Activated B cell treated with CpG ODN at 0.5 μM for 24 hours (primary cell): ENCODE measurements at regions not wholly inside any gene's neighbourhood (a gene's known extent, or its start where the extent isn't known, plus 50 kb on each side); places are given as distances from the start of the nearest gene placed in this dataset.

ENCODE experiments used
- ATAC-seq: fragments of 200-7000 bp; cut with Tn5 transposase; one replicate; pipeline ENCODE4 v1.10.0; 2021; ENCODE audit warnings: low read depth, mild to moderate bottlenecking, moderate library complexity
- CTCF ChIA-PET: fragments of 350-600 bp; sonication (Branson Sonifier 250); formaldehyde crosslinking; loops from one replicate; lab custom pipeline; 2021; ENCODE audit warnings: antibody characterized with exemption; lab: Charles Lee
- POLR2A ChIA-PET: fragments of 350-600 bp; sonication (Branson Sonifier 250); formaldehyde crosslinking; loops from one replicate; lab custom pipeline; 2021; ENCODE audit warnings: antibody characterized with exemption; lab: Charles Lee
- DNase-seq: peaks from one replicate; pipeline ENCODE4 v3.0.0; 2022
- H3K27ac Mint-ChIP-seq: one replicate; pipeline ENCODE4 v1.8.0; 2020; ENCODE audit warnings: mixed read lengths
- H3K27me3 Mint-ChIP-seq: one replicate; pipeline ENCODE4 v1.8.0; 2021; ENCODE audit warnings: mixed read lengths
- H3K36me3 Mint-ChIP-seq: one replicate; pipeline ENCODE4 v1.8.0; 2021; ENCODE audit warnings: low read depth, mixed read lengths
- H3K4me1 Mint-ChIP-seq: one replicate; pipeline ENCODE4 v1.8.0; 2021; ENCODE audit warnings: mixed read lengths
- H3K4me3 Mint-ChIP-seq: one replicate; pipeline ENCODE4 v1.8.0; 2020; ENCODE audit warnings: mild to moderate bottlenecking, mixed read lengths
- H3K9me3 Mint-ChIP-seq: one replicate; pipeline ENCODE4 v1.8.0; 2020; ENCODE audit warnings: mixed read lengths
- CTCF ChIP-seq: fragments of 200-600 bp; IDR thresholded peaks from one replicate; pipeline ENCODE4 v1.8.0; 2022; ENCODE audit warnings: antibody characterized with exemption, mild to moderate bottlenecking
- intact Hi-C: fragments of 100-400 bp; cut with micrococcal nuclease; formaldehyde crosslinking; loops from one replicate; pipeline ENCODE4 v1.15.1; 2024

DNA sequence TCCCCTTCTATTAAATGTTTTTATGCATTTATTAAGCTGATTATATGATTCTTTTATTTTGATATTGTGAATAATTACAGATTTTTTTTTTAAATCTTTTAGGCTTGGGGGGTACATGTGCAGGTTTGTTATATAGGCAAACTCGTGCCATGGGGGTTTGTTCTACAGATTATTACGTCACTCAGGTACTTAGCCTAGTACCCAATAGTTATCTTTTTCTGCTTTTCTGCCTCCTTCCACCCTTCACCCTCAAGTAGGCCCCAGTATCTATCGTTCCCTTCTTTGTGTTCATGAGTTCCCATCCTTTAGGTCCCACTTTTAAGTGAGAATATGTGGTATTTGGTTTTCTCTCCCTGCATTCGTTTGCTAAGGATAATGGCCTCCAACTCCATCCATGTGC, 92.2 kb upstream of the CWC22 start:
- no peak overlapping the region for H3K27ac Mint-ChIP-seq
- no peak for ATAC-seq
- ChIA-PET CTCF (no interaction called here), POLR2A (no interaction called here)
- peaks cover 3% of the 10 kb centered on the region for H3K27me3 Mint-ChIP-seq
- no peaks in the 10 kb centered on the region for H3K9me3 Mint-ChIP-seq
- H3K4me1 Mint-ChIP-seq = no peaks in the 10 kb centered on the region
- DNase-seq = no peak
- H3K4me3 Mint-ChIP-seq = no peak overlapping the region
- intact Hi-C loops = no loop called here
- no peaks in the 10 kb centered on the region for H3K36me3 Mint-ChIP-seq
- no peak for TF ChIP-seq CTCF

GRCh38 chr2:180085144-180085543, 78.0 kb upstream of the CWC22 start:
- H3K4me1 Mint-ChIP-seq = no peaks in the 10 kb centered on the region
- peaks cover 8% of the 10 kb centered on the region for H3K27me3 Mint-ChIP-seq
- H3K4me3 Mint-ChIP-seq = no peak overlapping the region
- ChIA-PET CTCF (no interaction called here), POLR2A (no interaction called here)
- peaks cover 10% of the 10 kb centered on the region for H3K9me3 Mint-ChIP-seq
- no peak for TF ChIP-seq CTCF
- ATAC-seq (no peak), DNase-seq (no peak)
- H3K27ac Mint-ChIP-seq = no peak overlapping the region
- H3K36me3 Mint-ChIP-seq = no peaks in the 10 kb centered on the region
- intact Hi-C loops = no loop called here

- H3K4me1 Mint-ChIP-seq = no peaks in the 10 kb centered on the region
- peaks cover 16% of the 10 kb centered on the region for H3K9me3 Mint-ChIP-seq
- H3K27me3 Mint-ChIP-seq = peaks cover 2% of the 10 kb centered on the region
- ATAC-seq (no peak), DNase-seq (no peak)
- no peak for TF ChIP-seq CTCF
- no peak overlapping the region for H3K27ac Mint-ChIP-seq
- CTCF ChIA-PET = no interaction called here
- no peaks in the 10 kb centered on the region for H3K36me3 Mint-ChIP-seq
- POLR2A ChIA-PET = no interaction called here
- H3K4me3 Mint-ChIP-seq = no peak overlapping the region
- intact Hi-C loops = no loop called here
Measured at GRCh38 chr2:180077295-180077906, 70.3 kb upstream of the CWC22 start.

DNA sequence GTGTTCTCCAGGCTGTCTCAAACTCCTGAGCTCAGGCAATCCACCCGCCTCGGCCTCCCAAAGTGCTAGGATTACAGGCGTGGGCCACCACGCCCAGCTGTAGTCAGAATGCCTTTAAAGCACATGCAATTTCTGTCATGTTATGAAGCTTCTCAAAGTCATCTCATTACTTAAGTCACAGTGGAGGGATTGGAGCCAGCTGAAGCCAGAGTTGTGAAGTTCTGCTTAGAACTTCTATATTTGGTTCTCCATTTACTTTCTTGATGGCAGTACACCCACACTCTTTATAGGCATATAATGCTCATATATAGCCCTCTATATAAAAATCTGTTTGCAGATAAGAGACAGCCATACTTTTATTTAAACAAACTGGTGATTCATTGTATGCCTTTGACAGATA, 68.8 kb upstream of the CWC22 start:
- Mint-ChIP-seq H3K4me3 (no peak overlapping the region), H3K4me1 (no peaks in the 10 kb centered on the region), H3K27ac (no peak overlapping the region), H3K27me3 (peaks cover 2% of the 10 kb centered on the region), H3K9me3 (peaks cover 7% of the 10 kb centered on the region), H3K36me3 (no peaks in the 10 kb centered on the region)
- no peak for TF ChIP-seq CTCF
- ATAC-seq (no peak), DNase-seq (no peak)
- POLR2A ChIA-PET = no interaction called here
- intact Hi-C loops = no loop called here
- CTCF ChIA-PET = no interaction called here

- no peak overlapping the region for H3K4me3 Mint-ChIP-seq
- intact Hi-C loops = no loop called here
- H3K27ac Mint-ChIP-seq = no peak overlapping the region
- no peaks in the 10 kb centered on the region for H3K36me3 Mint-ChIP-seq
- H3K27me3 Mint-ChIP-seq = no peaks in the 10 kb centered on the region
- ATAC-seq (no peak), DNase-seq (no peak)
- ChIA-PET POLR2A (no interaction called here), CTCF (no interaction called here)
- H3K9me3 Mint-ChIP-seq = peaks cover 12% of the 10 kb centered on the region
- no peaks in the 10 kb centered on the region for H3K4me1 Mint-ChIP-seq
- TF ChIP-seq CTCF = no peak
Measured at GRCh38 chr2:180071797-180072196, 64.7 kb upstream of the CWC22 start.
